ENCODE measurements at regions not wholly inside any gene's neighbourhood (a gene's known extent, or its start where the extent isn't known, plus 50 kb on each side); places are given as distances from the start of the nearest gene placed in this dataset.

- H3K4me3 ChIP-seq (ENCODE audit: insufficient read depth, low read depth, low read length): no peak overlapping the region
- FAIRE-seq (no peak), DNase-seq (ENCODE audit: low read depth) (peak; percentile 51)
- H3K4me1 ChIP-seq (ENCODE audit: insufficient read depth, low read length): no peaks in the 10 kb centered on the region
- no peaks in the 10 kb centered on the region for H3K27me3 ChIP-seq (ENCODE audit: insufficient read depth, low read length)
- peak overlapping the region; percentile 43 for H3K4me2 ChIP-seq (ENCODE audit: low read length)
- no peaks in the 10 kb centered on the region for H3K79me2 ChIP-seq (ENCODE audit: insufficient read depth, low read length)
- H3K9ac ChIP-seq (ENCODE audit: low read length): no peak overlapping the region
- Mint-ChIP-seq H3K27me3 (ENCODE audit: low read depth, unreplicated experiment) (no peaks in the 10 kb centered on the region), H3K27ac (ENCODE audit: unreplicated experiment) (peak overlapping the region; percentile 86), H3K4me1 (ENCODE audit: low read depth, unreplicated experiment) (peaks cover 19% of the 10 kb centered on the region), H3K9me3 (ENCODE audit: unreplicated experiment) (peaks cover 1% of the 10 kb centered on the region), H3K36me3 (ENCODE audit: low read depth, unreplicated experiment) (no peaks in the 10 kb centered on the region), H3K4me3 (ENCODE audit: unreplicated experiment) (no peak overlapping the region)
- H4K20me1 ChIP-seq (ENCODE audit: insufficient read depth, low read length): no peaks in the 10 kb centered on the region
- no peaks in the 10 kb centered on the region for H3K36me3 ChIP-seq (ENCODE audit: insufficient read depth, low read length)
- H2AFZ ChIP-seq (ENCODE audit: low read depth, low read length): no peak overlapping the region
- TF ChIP-seq CTCF (IDR thresholded peaks at IDR 0.05; ENCODE audit: insufficient read depth, low read depth, low read length) (no peak), EZH2 (IDR thresholded peaks at IDR 0.05; ENCODE audit: insufficient read depth, low read length) (no peak)
- H3K27ac ChIP-seq (ENCODE audit: low read depth, low read length): no peak overlapping the region
- H3K9me3 ChIP-seq (ENCODE audit: insufficient read depth, low read depth, low read length): no peaks in the 10 kb centered on the region
Measured at GRCh38 chr7:96397936-96398598, 76.2 kb upstream of the SLC25A13 start.

- peak overlapping the region; percentile 82 for H3K4me2 ChIP-seq (ENCODE audit: low read length)
Measured at GRCh38 chr7:96388620-96389383, 66.9 kb upstream of the SLC25A13 start.

More at GRCh38 chr7:96388620-96389383, 66.9 kb upstream of the SLC25A13 start:
- no peaks in the 10 kb centered on the region for H3K36me3 Mint-ChIP-seq (ENCODE audit: low read depth, unreplicated experiment)
- no peaks in the 10 kb centered on the region for H3K9me3 ChIP-seq (ENCODE audit: insufficient read depth, low read depth, low read length)
- peak overlapping the region; percentile 87 for H3K27ac ChIP-seq (ENCODE audit: low read depth, low read length)
- peak overlapping the region; percentile 58 for H3K9ac ChIP-seq (ENCODE audit: low read length)
- TF ChIP-seq EZH2 (IDR thresholded peaks at IDR 0.05; ENCODE audit: insufficient read depth, low read length) (no peak), CTCF (IDR thresholded peaks at IDR 0.05; ENCODE audit: insufficient read depth, low read depth, low read length) (no peak)
- H3K9me3 Mint-ChIP-seq (ENCODE audit: unreplicated experiment): no peaks in the 10 kb centered on the region
- H3K27me3 Mint-ChIP-seq (ENCODE audit: low read depth, unreplicated experiment): no peaks in the 10 kb centered on the region
- H3K4me3 Mint-ChIP-seq (ENCODE audit: unreplicated experiment): peak overlapping the region; percentile 37
- no peaks in the 10 kb centered on the region for H3K27me3 ChIP-seq (ENCODE audit: insufficient read depth, low read length)
- H4K20me1 ChIP-seq (ENCODE audit: insufficient read depth, low read length): no peaks in the 10 kb centered on the region
- peaks cover 14% of the 10 kb centered on the region for H3K4me1 ChIP-seq (ENCODE audit: insufficient read depth, low read length)
- FAIRE-seq: peak; percentile 78
- H3K4me3 ChIP-seq (ENCODE audit: insufficient read depth, low read depth, low read length): peak overlapping the region; percentile 43
- DNase-seq (ENCODE audit: low read depth): peak; percentile 81
- H3K79me2 ChIP-seq (ENCODE audit: insufficient read depth, low read length): no peaks in the 10 kb centered on the region
- H3K36me3 ChIP-seq (ENCODE audit: insufficient read depth, low read length): no peaks in the 10 kb centered on the region
- H2AFZ ChIP-seq (ENCODE audit: low read depth, low read length): peak overlapping the region; percentile 55
- peak overlapping the region; percentile 87 for H3K27ac Mint-ChIP-seq (ENCODE audit: unreplicated experiment)
- H3K4me1 Mint-ChIP-seq (ENCODE audit: low read depth, unreplicated experiment): peaks cover 19% of the 10 kb centered on the region

All from astrocyte (in vitro differentiated cells and primary cell).